Mesothelial cell of epicardium (in vitro differentiated cells): ENCODE measurements at regions not wholly inside any gene's neighbourhood (a gene's known extent, or its start where the extent isn't known, plus 50 kb on each side); places are given as distances from the start of the nearest gene placed in this dataset.

Experiments used
- DNase-seq, 2 experiments: peaks; one replicate each; pipeline ENCODE4 v3.0.0; 2021; ENCODE audit warnings: low spot score in 2 of 2; ENCODE audit not compliant: unreplicated experiment in 2 of 2
- H3K27ac Mint-ChIP-seq: 2 replicates; pipeline ENCODE4 v1.8.0; 2021; ENCODE audit warnings: mixed read lengths
- H3K27me3 Mint-ChIP-seq: 2 replicates; pipeline ENCODE4 v1.8.0; 2021; ENCODE audit warnings: low read depth, mixed read lengths
- H3K36me3 Mint-ChIP-seq: 2 replicates; pipeline ENCODE4 v1.8.0; 2021; ENCODE audit warnings: mixed read lengths
- H3K4me1 Mint-ChIP-seq: 2 replicates; pipeline ENCODE4 v1.8.0; 2021; ENCODE audit warnings: mixed read lengths
- H3K4me3 Mint-ChIP-seq: 2 replicates; pipeline ENCODE4 v1.8.0; 2021; ENCODE audit warnings: mild to moderate bottlenecking, moderate library complexity, mixed read lengths
- H3K9me3 Mint-ChIP-seq: 2 replicates; pipeline ENCODE4 v1.8.0; 2021; ENCODE audit warnings: mixed read lengths
- TF ChIP-seq, protein P1 (sequence below): fragments of 200-600 bp; sonication (generic); IDR thresholded peaks from one replicate; pipeline ENCODE4 v1.5.0; 2021; ENCODE audit warnings: antibody characterized with exemption; ENCODE audit not compliant: unreplicated experiment

- H3K27me3 Mint-ChIP-seq: no peaks in the 10 kb centered on the region
- no peak overlapping the region for H3K27ac Mint-ChIP-seq
- TF ChIP-seq, protein P1, sequence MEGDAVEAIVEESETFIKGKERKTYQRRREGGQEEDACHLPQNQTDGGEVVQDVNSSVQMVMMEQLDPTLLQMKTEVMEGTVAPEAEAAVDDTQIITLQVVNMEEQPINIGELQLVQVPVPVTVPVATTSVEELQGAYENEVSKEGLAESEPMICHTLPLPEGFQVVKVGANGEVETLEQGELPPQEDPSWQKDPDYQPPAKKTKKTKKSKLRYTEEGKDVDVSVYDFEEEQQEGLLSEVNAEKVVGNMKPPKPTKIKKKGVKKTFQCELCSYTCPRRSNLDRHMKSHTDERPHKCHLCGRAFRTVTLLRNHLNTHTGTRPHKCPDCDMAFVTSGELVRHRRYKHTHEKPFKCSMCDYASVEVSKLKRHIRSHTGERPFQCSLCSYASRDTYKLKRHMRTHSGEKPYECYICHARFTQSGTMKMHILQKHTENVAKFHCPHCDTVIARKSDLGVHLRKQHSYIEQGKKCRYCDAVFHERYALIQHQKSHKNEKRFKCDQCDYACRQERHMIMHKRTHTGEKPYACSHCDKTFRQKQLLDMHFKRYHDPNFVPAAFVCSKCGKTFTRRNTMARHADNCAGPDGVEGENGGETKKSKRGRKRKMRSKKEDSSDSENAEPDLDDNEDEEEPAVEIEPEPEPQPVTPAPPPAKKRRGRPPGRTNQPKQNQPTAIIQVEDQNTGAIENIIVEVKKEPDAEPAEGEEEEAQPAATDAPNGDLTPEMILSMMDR: no peak
- no peak overlapping the region for H3K4me3 Mint-ChIP-seq
- H3K36me3 Mint-ChIP-seq: no peaks in the 10 kb centered on the region
- DNase-seq: no peak
- peaks cover 46% of the 10 kb centered on the region for H3K9me3 Mint-ChIP-seq
- H3K4me1 Mint-ChIP-seq: no peaks in the 10 kb centered on the region
These were observed 515.0 kb upstream of the TUSC1 start for GRCh38 chr9:26193237-26193636.

DNA sequence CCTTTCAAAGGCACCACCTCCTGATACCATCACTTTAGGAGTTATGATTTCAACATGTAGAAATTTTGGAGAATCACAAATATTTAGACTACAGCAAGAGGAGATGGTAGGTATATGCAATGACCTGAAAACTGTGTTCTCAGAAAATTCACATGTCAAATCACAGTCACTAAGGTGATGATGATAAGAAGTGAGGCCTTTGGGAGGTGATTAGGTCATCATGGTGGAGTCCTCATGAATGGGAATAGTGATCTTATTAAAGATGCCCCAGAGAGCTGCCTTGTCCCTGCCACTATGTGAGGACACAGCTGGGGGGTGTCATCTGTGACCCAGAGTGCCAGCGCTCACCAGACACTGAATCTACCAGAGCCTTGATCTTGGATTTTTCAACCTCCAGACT lies 513.5 kb upstream of the TUSC1 start:
- H3K4me1 Mint-ChIP-seq: no peaks in the 10 kb centered on the region
- H3K9me3 Mint-ChIP-seq: peaks cover 46% of the 10 kb centered on the region
- DNase-seq: no peak
- no peaks in the 10 kb centered on the region for H3K36me3 Mint-ChIP-seq
- no peak overlapping the region for H3K27ac Mint-ChIP-seq
- no peaks in the 10 kb centered on the region for H3K27me3 Mint-ChIP-seq
- TF ChIP-seq, protein P1: no peak
- H3K4me3 Mint-ChIP-seq: no peak overlapping the region

GRCh38 chr9:26181836-26182235 lies 503.6 kb upstream of the TUSC1 start:
- Mint-ChIP-seq H3K27me3 (no peaks in the 10 kb centered on the region), H3K36me3 (no peaks in the 10 kb centered on the region), H3K9me3 (peaks cover 1% of the 10 kb centered on the region), H3K4me3 (no peak overlapping the region), H3K27ac (no peak overlapping the region), H3K4me1 (peaks cover 18% of the 10 kb centered on the region)
- no peak for DNase-seq
- TF ChIP-seq, protein P1: no peak

DNA sequence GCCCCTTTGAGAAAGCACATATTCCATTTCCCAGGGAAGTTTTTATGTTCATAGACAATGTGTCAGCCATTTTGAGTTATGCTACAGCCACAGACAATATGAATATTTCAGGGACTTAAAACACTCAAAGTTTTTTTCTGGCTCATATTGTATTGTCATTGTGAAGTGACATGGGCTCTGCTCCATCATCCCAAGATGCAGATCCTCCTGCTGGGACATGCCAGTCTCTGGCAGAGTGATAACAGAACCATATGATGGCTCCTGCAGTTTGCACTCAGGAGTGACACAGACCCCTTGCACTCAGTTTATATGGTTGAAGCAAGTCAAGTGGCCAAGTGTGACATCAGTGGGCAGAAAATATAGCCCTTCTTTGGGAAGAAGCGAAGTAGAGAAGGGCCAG lies 498.4 kb upstream of the TUSC1 start:
- no peak for DNase-seq
- H3K4me1 Mint-ChIP-seq: peaks cover 16% of the 10 kb centered on the region
- H3K4me3 Mint-ChIP-seq: no peak overlapping the region
- H3K9me3 Mint-ChIP-seq: no peaks in the 10 kb centered on the region
- no peak overlapping the region for H3K27ac Mint-ChIP-seq
- no peaks in the 10 kb centered on the region for H3K27me3 Mint-ChIP-seq
- H3K36me3 Mint-ChIP-seq: no peaks in the 10 kb centered on the region
- TF ChIP-seq, protein P1: no peak

- Mint-ChIP-seq H3K4me3 (no peak overlapping the region), H3K27me3 (no peaks in the 10 kb centered on the region), H3K9me3 (no peaks in the 10 kb centered on the region), H3K4me1 (peaks cover 6% of the 10 kb centered on the region), H3K36me3 (no peaks in the 10 kb centered on the region), H3K27ac (no peak overlapping the region)
- no peak for DNase-seq
- TF ChIP-seq, protein P1: no peak
These were observed 497.0 kb upstream of the TUSC1 start for GRCh38 chr9:26175264-26175663.

GRCh38 chr9:26172301-26172700 lies 494.1 kb upstream of the TUSC1 start:
- Mint-ChIP-seq H3K4me1 (peaks cover 4% of the 10 kb centered on the region), H3K4me3 (no peak overlapping the region), H3K36me3 (no peaks in the 10 kb centered on the region), H3K9me3 (no peaks in the 10 kb centered on the region), H3K27me3 (no peaks in the 10 kb centered on the region), H3K27ac (no peak overlapping the region)
- no peak for DNase-seq
- TF ChIP-seq, protein P1: no peak
